ENCODE measurements at regions not wholly inside any gene's neighbourhood (a gene's known extent, or its start where the extent isn't known, plus 50 kb on each side); places are given as distances from the start of the nearest gene placed in this dataset.
"Not testable (repeated sequence)": the region's sequence is repeated elsewhere in the genome, so short reads cannot be mapped to it uniquely, and the experiment has no call there.

DNA sequence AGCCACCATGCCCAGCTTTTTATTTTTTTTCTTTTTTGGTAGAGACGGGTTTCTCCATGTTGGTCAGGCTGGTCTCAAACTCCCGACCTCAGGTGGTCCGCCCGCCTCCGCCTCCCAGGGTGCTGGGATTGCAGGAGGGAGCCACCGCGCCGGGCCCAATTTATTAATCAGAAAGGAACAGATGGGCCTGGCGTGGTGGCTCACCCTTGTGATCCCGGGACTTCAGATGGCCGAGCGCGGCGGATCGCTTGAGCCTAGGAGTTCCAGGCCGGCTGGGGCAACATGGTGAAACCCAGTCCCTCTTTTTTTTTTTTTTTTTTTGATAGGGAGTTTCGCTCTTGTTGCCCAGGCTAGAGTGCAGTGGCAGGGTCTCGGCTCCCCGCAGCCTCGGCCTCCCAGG is 64.6 kb downstream of the GOLGA6L7 start:
- DNase-seq, result no peak
- H3K4me3 ChIP-seq, result no peak overlapping the region
- intact Hi-C loops (cut with DNase I), result no loop called here

DNA sequence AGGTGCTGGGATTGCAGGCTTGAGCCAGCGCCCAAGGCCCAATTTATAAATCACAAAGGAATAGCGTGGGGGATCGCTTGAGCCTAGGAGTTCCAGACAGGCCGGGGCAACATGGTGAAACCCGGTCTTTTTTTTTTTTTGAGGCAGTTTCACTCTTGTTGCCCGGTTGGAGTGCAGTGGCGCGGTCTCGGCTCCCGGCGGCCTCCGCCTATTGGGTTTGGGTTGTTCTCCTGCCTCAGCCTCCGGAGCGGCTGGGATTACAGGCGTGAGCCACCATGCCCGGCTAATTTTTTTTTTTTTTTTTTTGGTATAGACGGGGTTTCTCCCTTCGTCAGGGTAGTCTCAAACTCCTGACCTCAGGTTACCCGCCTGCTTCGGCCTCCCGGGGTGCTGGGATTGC is 65.0 kb downstream of the GOLGA6L7 start:
- TF ChIP-seq, protein P1, sequence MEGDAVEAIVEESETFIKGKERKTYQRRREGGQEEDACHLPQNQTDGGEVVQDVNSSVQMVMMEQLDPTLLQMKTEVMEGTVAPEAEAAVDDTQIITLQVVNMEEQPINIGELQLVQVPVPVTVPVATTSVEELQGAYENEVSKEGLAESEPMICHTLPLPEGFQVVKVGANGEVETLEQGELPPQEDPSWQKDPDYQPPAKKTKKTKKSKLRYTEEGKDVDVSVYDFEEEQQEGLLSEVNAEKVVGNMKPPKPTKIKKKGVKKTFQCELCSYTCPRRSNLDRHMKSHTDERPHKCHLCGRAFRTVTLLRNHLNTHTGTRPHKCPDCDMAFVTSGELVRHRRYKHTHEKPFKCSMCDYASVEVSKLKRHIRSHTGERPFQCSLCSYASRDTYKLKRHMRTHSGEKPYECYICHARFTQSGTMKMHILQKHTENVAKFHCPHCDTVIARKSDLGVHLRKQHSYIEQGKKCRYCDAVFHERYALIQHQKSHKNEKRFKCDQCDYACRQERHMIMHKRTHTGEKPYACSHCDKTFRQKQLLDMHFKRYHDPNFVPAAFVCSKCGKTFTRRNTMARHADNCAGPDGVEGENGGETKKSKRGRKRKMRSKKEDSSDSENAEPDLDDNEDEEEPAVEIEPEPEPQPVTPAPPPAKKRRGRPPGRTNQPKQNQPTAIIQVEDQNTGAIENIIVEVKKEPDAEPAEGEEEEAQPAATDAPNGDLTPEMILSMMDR (IDR thresholded peaks at IDR 0.05), result no peak
- no peak overlapping the region for H3K27ac ChIP-seq
- H3K27me3 ChIP-seq, result peaks cover 0 to 7% (median 2%) of the 10 kb centered on the region in 7 donors
- ATAC-seq, result no peak
- no peak overlapping the region for H3K4me3 ChIP-seq
- H3K36me3 ChIP-seq, result no peaks in the 10 kb centered on the region
- 96 to 98% methylated on average over 20 to 21 of the region's 21 CpGs for WGBS, 2 donors
- no peak for DNase-seq
- H3K4me1 ChIP-seq, result peaks cover 0 to 6% (median 0%) of the 10 kb centered on the region in 9 donors
- intact Hi-C loops (cut with DNase I), result no loop called here
- H3K9me3 ChIP-seq, result no peaks in the 10 kb centered on the region

More for the DNA sequence above, 64.6 kb downstream of the GOLGA6L7 start:
- TF ChIP-seq, protein P1 (IDR thresholded peaks at IDR 0.05), result no peak
- H3K36me3 ChIP-seq, result no peaks in the 10 kb centered on the region
- H3K9me3 ChIP-seq, result no peaks in the 10 kb centered on the region
- no peak for ATAC-seq
- H3K27ac ChIP-seq, result no peak overlapping the region
- 96 to 98% methylated on average over 20 of the region's 20 CpGs for WGBS, 2 donors
- peaks cover 0 to 7% (median 0%) of the 10 kb centered on the region in 9 donors for H3K4me1 ChIP-seq
- peaks cover 0 to 11% (median 6%) of the 10 kb centered on the region in 7 donors for H3K27me3 ChIP-seq

DNA sequence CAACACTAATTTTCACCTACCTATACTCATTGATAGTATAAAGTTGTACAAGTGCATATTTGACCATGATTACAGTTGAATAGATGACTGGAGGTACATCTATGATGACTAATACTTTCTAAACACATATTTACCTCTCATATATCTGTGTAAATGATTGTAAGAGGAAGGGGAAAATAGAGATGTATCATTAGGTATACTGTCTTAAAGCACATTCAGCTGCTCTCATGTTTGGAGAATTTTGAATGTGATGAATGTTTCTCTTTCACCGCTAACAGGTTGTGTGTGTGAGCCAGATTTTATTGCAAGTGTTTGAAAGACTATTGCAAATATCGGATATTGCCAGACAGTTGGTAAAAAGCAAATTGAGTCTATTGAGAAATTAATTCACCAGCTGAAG is 66.2 kb upstream of the GOLGA8M start:
- DNase-seq; H3K27me3 ChIP-seq; H3K4me3 ChIP-seq; intact Hi-C loops (cut with DNase I); ATAC-seq; H3K4me1 ChIP-seq; H3K36me3 ChIP-seq; H3K9me3 ChIP-seq; H3K27ac ChIP-seq: not testable (repeated sequence)
- 82 to 91% methylated on average over 2 of the region's 2 CpGs for WGBS, 2 donors

DNA sequence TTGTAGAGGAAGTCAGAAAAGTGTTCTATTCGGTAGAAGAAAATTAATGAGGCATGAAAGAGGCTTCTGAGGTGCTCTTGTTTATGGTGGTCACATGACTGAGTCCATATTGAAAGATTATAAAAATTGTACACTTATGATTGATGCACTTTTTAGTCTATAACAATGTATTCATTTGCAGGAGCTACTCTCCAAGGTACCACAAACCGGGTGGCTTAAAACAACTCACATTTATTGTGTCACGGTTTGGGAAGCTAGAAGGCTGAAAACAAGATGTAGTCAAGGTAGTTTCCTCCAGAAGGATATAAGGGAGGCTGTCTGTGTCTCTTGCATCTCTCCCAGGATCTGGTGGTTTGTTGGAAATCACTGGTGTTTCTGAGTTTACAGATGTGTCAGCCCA is 60.6 kb upstream of the GOLGA8M start:
- intact Hi-C loops (cut with DNase I); H3K36me3 ChIP-seq; H3K4me3 ChIP-seq; H3K4me1 ChIP-seq; DNase-seq; H3K9me3 ChIP-seq; ATAC-seq; H3K27me3 ChIP-seq; H3K27ac ChIP-seq: not testable (repeated sequence)
- 51 to 72% methylated on average over 3 of the region's 3 CpGs for WGBS, 2 donors

All from heart right ventricle (tissue), 16 donors.